Activated T-cell treated with anti-CD3 and anti-CD28 coated beads, Interleukin-2, amount 50 U/mL, for 4 hours (primary cell): ENCODE measurements at regions not wholly inside any gene's neighbourhood (a gene's known extent, or its start where the extent isn't known, plus 50 kb on each side); places are given as distances from the start of the nearest gene placed in this dataset.
"Not testable (repeated sequence)": the region's sequence is repeated elsewhere in the genome, so short reads cannot be mapped to it uniquely, and the experiment has no call there.

Experiments used
- ATAC-seq, 2 donors: fragments of 200-7000 bp; cut with Tn5 transposase; one replicate each; pipeline ENCODE4 v1.10.0; 2021
- DNase-seq: peaks from one replicate; pipeline ENCODE4 v3.0.0-alpha.2; 2020
- H3K27me3 Mint-ChIP-seq: one replicate; pipeline ENCODE4 v1.8.0; 2021; ENCODE audit warnings: low read depth, mixed read lengths
- H3K36me3 Mint-ChIP-seq: one replicate; pipeline ENCODE4 v1.8.0; 2022; ENCODE audit warnings: mixed read lengths; ENCODE audit not compliant: insufficient read depth
- H3K4me1 Mint-ChIP-seq: one replicate; pipeline ENCODE4 v1.8.0; 2021; ENCODE audit warnings: low read depth, mixed read lengths
- H3K4me3 Mint-ChIP-seq: one replicate; pipeline ENCODE4 v1.8.0; 2021; ENCODE audit warnings: mild to moderate bottlenecking, moderate library complexity, mixed read lengths
- H3K9me3 Mint-ChIP-seq: one replicate; pipeline ENCODE4 v1.8.0; 2021; ENCODE audit warnings: mixed read lengths

GRCh38 chr3:105103139-105103538, 263.6 kb upstream of the ALCAM start:
- Mint-ChIP-seq H3K27me3 (no peaks in the 10 kb centered on the region), H3K4me1 (no peaks in the 10 kb centered on the region), H3K36me3 (no peaks in the 10 kb centered on the region), H3K9me3 (no peaks in the 10 kb centered on the region), H3K4me3 (no peak overlapping the region)
- DNase-seq = no peak
- ATAC-seq = no peak

- peaks cover 20% of the 10 kb centered on the region for H3K9me3 Mint-ChIP-seq
- no peak for ATAC-seq
- H3K36me3 Mint-ChIP-seq = no peaks in the 10 kb centered on the region
- no peaks in the 10 kb centered on the region for H3K4me1 Mint-ChIP-seq
- H3K27me3 Mint-ChIP-seq = no peaks in the 10 kb centered on the region
- no peak overlapping the region for H3K4me3 Mint-ChIP-seq
- no peak for DNase-seq
Observed at GRCh38 chr3:105108823-105109222, 257.9 kb upstream of the ALCAM start.

DNA sequence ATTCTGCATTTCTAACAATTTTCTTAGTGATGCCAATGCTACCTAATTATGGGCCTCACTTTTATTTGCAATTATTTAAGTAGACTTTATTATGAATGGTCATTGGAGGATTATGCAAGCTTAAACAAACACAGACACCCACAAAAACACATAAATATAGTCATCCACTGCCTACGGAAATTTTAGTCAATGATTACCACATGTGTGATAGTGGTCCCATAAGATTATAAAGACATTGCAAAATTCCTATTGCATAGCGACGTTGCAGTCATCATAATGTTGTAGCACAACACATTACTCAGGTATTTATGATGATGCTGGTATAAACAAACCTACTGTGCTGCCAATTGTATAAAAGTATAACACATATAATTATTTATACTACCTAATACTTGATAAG, 247.8 kb upstream of the ALCAM start:
- H3K9me3 Mint-ChIP-seq = no peaks in the 10 kb centered on the region
- H3K4me3 Mint-ChIP-seq = no peak overlapping the region
- DNase-seq = no peak
- no peaks in the 10 kb centered on the region for H3K27me3 Mint-ChIP-seq
- no peaks in the 10 kb centered on the region for H3K36me3 Mint-ChIP-seq
- no peak for ATAC-seq
- H3K4me1 Mint-ChIP-seq = no peaks in the 10 kb centered on the region

- Mint-ChIP-seq H3K36me3 (no peaks in the 10 kb centered on the region), H3K4me1 (no peaks in the 10 kb centered on the region), H3K4me3 (no peak overlapping the region), H3K9me3 (no peaks in the 10 kb centered on the region), H3K27me3 (no peaks in the 10 kb centered on the region)
- DNase-seq (no peak), ATAC-seq (no peak)
Observed at GRCh38 chr3:105119801-105120340, 246.8 kb upstream of the ALCAM start.

GRCh38 chr3:105130911-105131310, 235.8 kb upstream of the ALCAM start:
- no peak overlapping the region for H3K4me3 Mint-ChIP-seq
- no peaks in the 10 kb centered on the region for H3K27me3 Mint-ChIP-seq
- H3K4me1 Mint-ChIP-seq = no peaks in the 10 kb centered on the region
- ATAC-seq = no peak
- no peak for DNase-seq
- H3K36me3 Mint-ChIP-seq = peaks cover 2% of the 10 kb centered on the region
- peaks cover 17% of the 10 kb centered on the region for H3K9me3 Mint-ChIP-seq

GRCh38 chr3:105137911-105138310, 228.8 kb upstream of the ALCAM start:
- Mint-ChIP-seq H3K4me3 (no peak overlapping the region), H3K4me1 (no peaks in the 10 kb centered on the region), H3K36me3 (no peaks in the 10 kb centered on the region), H3K27me3 (no peaks in the 10 kb centered on the region), H3K9me3 (no peaks in the 10 kb centered on the region)
- DNase-seq (no peak), ATAC-seq (no peak)

- Mint-ChIP-seq H3K27me3 (no peaks in the 10 kb centered on the region), H3K4me3 (no peak overlapping the region), H3K9me3 (no peaks in the 10 kb centered on the region), H3K36me3 (no peaks in the 10 kb centered on the region), H3K4me1 (no peaks in the 10 kb centered on the region)
- ATAC-seq (no peak), DNase-seq (no peak)
Observed at GRCh38 chr3:105139881-105140560, 226.7 kb upstream of the ALCAM start.

GRCh38 chr3:105140899-105141367, 225.8 kb upstream of the ALCAM start:
- no peak for ATAC-seq

GRCh38 chr3:105144837-105145236, 221.9 kb upstream of the ALCAM start:
- Mint-ChIP-seq H3K9me3 (no peaks in the 10 kb centered on the region), H3K36me3 (no peaks in the 10 kb centered on the region), H3K4me3 (no peak overlapping the region), H3K27me3 (no peaks in the 10 kb centered on the region), H3K4me1 (no peaks in the 10 kb centered on the region)
- ATAC-seq = no peak
- DNase-seq = no peak

More at GRCh38 chr3:105140899-105141367, 225.8 kb upstream of the ALCAM start:
- Mint-ChIP-seq H3K27me3 (no peaks in the 10 kb centered on the region), H3K36me3 (no peaks in the 10 kb centered on the region), H3K4me3 (no peak overlapping the region), H3K9me3 (no peaks in the 10 kb centered on the region), H3K4me1 (no peaks in the 10 kb centered on the region)
- no peak for DNase-seq

DNA sequence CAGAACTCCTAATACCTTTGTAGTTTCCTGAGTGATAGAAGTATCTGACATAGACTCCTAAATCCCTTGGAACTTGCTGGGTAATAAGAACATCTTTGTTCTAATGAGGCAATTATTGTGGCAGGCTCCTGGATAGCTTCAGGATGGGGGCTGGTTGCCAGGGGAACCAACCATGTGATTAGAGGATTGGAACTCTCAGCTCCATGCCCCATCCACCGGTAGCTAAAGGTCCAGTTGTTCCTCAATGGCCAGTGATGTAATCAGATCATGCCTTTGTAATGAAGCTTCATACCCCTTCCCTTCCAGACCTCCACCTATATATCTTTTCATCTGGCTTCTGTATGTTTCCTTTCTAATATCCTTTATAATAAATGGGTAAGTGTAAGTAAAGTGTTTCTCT, 221.2 kb upstream of the ALCAM start:
- DNase-seq = no peak
- no peak for ATAC-seq
- Mint-ChIP-seq H3K9me3 (no peaks in the 10 kb centered on the region), H3K27me3 (no peaks in the 10 kb centered on the region), H3K4me1 (no peaks in the 10 kb centered on the region), H3K4me3 (no peak overlapping the region), H3K36me3 (no peaks in the 10 kb centered on the region)

DNA sequence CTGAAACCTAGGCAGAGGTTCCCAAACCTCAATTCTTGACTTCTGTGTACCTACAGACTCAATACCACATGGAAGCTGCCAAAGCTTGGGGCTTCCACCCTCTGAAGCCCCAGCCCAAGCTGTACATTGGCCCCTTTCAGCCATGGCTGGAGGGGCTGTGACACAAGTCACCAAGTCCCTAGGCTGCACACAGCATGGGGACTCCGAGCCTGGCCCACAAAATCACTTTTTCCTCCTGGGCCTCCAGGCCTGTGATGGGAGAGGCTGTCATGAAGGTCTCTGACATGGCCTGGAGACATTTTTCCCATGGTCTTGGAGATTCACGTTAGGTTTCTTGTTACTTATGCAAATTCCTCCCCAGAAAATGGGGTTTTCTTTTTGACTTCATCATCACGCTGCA, 217.5 kb upstream of the ALCAM start:
- not testable (repeated sequence) for ATAC-seq, H3K27me3 Mint-ChIP-seq, H3K36me3 Mint-ChIP-seq, DNase-seq, H3K4me1 Mint-ChIP-seq, H3K9me3 Mint-ChIP-seq, H3K4me3 Mint-ChIP-seq

DNA sequence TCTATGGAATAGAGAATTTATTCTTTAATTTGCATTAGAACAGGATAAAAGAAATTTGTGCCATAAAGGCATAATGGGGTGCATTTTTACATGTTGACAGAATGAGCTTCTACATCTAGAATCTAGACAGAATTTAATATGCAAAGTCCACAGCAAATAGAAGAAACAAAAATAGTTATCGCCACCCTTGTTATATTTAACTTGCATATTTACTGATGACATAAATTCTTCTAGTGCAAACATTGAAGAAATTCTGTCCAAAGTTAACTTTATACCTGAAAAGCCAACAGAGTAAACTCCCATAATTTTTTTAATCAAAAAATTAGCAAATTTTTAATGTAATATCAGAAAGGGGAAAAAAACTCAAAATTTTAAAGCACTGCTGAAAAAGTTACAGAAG, 213.7 kb upstream of the ALCAM start:
- H3K4me3 Mint-ChIP-seq = no peak overlapping the region
- H3K4me1 Mint-ChIP-seq = no peaks in the 10 kb centered on the region
- H3K27me3 Mint-ChIP-seq = peaks cover 2% of the 10 kb centered on the region
- no peaks in the 10 kb centered on the region for H3K36me3 Mint-ChIP-seq
- H3K9me3 Mint-ChIP-seq = no peaks in the 10 kb centered on the region
- ATAC-seq = no peak
- no peak for DNase-seq

DNA sequence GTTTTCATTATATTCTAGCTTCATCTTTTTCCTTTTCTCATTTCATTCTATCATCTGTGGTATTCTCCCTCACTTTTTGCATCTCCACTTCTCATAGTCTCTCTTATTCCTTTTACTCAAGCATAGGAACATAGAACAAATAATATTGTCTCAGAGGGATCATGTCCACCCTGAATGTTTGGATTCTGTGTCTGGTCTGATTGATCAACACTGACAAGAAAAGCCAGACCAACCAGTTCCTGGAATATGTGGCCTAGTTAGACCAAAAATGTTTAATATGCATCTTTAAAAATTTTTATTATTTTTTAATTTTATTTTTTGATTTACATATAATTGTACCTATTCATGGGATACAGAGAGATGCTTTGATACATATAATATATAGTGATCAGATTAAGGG, 212.0 kb upstream of the ALCAM start:
- DNase-seq (no peak), ATAC-seq (no peak)
- no peaks in the 10 kb centered on the region for H3K4me1 Mint-ChIP-seq
- H3K4me3 Mint-ChIP-seq = no peak overlapping the region
- no peaks in the 10 kb centered on the region for H3K36me3 Mint-ChIP-seq
- peaks cover 2% of the 10 kb centered on the region for H3K27me3 Mint-ChIP-seq
- H3K9me3 Mint-ChIP-seq = no peaks in the 10 kb centered on the region

DNA sequence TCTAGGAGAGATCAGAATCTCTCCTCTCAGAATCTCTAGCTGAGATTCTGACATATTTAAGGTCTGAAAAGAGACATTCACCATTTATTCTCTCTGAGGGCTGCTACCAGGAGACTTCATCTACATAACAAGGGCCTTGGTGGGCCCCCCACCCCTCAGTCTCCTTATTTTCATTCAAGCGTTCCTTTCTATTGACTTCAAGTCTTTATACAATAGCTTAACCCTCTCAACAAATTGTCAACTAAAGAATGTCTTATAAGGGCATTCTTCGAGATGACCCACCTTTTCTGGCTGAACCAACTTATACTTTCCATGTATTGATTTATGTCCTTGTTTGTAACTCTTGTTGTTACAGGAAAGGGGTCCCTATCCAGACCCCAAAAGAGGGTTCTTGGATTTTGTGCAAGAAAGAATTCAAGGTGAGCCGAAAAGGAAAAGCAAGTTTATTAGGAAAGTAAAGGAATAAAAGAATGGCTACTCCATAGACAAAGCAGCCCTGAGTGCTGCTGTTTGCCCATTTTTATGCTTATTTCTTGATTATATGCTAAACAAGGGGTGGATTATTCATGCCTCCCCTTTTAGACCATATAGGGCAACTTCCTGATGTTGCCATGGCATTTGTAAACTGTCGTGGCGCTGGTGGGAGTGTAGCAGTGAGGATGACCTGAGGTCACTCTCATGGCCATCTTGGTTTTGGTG, 209.5 kb upstream of the ALCAM start:
- H3K4me1 Mint-ChIP-seq = no peaks in the 10 kb centered on the region
- no peak overlapping the region for H3K4me3 Mint-ChIP-seq
- no peaks in the 10 kb centered on the region for H3K36me3 Mint-ChIP-seq
- H3K27me3 Mint-ChIP-seq = peaks cover 2% of the 10 kb centered on the region
- no peak for ATAC-seq
- H3K9me3 Mint-ChIP-seq = no peaks in the 10 kb centered on the region
- no peak for DNase-seq

- H3K36me3 Mint-ChIP-seq = no peaks in the 10 kb centered on the region
- ATAC-seq (no peak), DNase-seq (no peak)
- no peak overlapping the region for H3K4me3 Mint-ChIP-seq
- H3K9me3 Mint-ChIP-seq = no peaks in the 10 kb centered on the region
- H3K27me3 Mint-ChIP-seq = peaks cover 2% of the 10 kb centered on the region
- H3K4me1 Mint-ChIP-seq = no peaks in the 10 kb centered on the region
Observed at GRCh38 chr3:105157766-105158085, 209.0 kb upstream of the ALCAM start.
